ENCODE measurements at regions not wholly inside any gene's neighbourhood (a gene's known extent, or its start where the extent isn't known, plus 50 kb on each side); places are given as distances from the start of the nearest gene placed in this dataset.
A peak's percentile ranks its signal among the peaks of the same experiment; 100 is the strongest.
"Not testable (repeated sequence)": the region's sequence is repeated elsewhere in the genome, so short reads cannot be mapped to it uniquely, and the experiment has no call there.

DNA sequence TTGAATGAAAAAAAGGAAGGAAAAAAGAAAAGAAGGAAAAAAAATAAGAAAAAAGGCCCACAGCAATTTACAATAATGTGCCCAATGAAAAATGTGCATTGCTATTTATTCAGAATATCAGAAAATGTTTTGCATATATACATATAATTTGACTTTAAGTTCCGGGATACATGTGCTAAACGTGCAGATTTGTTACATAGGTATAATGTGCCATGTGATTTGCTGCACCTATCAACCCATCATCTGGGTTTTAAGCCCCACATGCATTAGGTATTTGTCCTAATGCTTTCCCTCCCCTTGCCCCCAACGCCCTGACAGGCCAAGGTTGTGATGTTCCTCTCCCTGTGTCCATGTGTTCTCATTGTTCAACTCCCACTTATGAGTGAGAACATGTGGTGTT lies 738.0 kb upstream of the CDH6 start:
- not testable (repeated sequence) for DNase-seq

- DNase-seq: no peak
Measured at GRCh38 chr5:30453168-30453567, 740.3 kb upstream of the CDH6 start.

DNA sequence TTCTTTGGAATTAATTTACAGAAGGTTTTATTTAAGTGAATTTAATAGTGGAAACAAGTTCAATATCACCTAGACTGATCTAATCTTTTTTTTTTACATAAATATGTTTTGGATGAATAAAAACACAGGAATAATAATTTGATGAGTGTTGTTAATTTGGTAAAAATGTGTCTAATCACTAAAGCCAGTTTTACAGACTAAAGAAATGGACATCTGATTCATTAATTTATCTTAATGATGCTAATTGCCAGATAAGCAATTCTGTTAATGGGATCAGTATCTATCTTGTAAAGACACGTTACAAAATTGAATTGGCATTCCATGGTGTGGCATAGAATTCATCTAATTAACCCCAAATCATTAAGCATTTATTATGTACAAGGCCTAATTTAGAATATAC lies 743.3 kb upstream of the CDH6 start:
- no peak for DNase-seq

DNA sequence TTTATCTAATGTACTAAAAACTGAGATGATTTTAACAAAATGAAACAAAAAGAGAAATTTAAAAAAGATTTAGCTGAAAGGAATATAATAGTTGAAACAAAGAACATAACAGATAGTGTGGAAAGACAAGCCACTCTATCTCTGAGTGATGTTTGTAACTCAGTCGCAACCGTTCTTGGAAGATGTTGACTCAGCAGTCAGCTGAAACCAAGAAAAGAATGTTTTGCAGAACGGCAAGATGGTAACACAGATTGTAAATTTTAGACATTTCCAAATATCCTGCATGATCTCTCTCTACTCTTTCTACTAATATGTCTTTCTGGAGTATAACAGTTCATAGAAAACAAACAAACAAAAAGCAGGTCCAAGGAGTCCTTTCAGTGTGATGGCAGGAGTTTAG lies 746.1 kb upstream of the CDH6 start:
- DNase-seq: no peak

DNA sequence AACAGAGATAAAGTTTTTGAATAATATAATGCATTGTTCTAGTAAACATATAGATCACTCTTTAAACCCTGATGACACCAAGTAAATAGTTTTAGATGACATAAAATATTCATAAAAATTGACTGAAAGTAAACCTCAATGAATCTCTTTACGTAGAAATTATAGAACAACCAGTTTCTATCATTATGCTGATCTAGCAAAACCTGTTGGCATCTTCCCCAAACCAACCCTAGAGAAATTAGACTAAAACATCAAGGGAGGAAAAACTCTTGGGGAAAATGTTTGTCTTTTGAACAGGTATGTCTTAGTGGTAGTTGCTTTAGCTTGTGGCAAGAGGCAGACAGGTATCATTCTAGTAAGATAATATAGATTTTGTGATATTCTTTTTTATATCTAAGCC lies 747.0 kb upstream of the CDH6 start:
- no peak for DNase-seq

GRCh38 chr5:30438785-30439184 lies 754.7 kb upstream of the CDH6 start:
- DNase-seq: no peak

- DNase-seq: no peak
Measured at GRCh38 chr5:30436691-30437090, 756.8 kb upstream of the CDH6 start.

DNA sequence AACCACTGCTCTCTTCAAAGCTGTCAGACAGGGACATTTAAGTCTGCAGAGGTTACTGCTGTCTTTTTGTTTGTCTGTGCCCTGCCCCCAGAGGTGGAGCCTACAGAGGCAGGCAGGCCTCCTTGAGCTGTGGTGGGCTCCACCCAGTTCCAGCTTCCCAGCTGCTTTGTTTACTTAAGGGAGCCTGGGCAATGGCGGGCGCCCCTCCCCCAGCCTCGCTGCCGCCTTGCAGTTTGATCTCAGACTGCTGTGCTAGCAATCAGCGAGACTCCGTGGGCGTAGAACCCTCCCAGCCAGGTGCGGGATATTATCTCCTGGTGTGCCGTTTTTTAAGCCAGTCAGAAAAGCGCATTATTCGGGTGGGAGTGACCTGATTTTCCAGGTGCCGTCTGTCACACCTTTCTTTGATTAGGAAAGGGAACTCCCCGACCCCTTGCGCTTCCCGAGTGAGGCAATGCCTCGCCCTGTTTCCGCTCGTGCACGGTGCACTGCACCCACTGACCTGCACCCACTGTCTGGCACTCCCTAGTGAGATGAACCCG lies 764.5 kb upstream of the CDH6 start:
- peak; percentile 25 for DNase-seq

- no peak for DNase-seq
Measured at GRCh38 chr5:30414078-30414477, 779.4 kb upstream of the CDH6 start.

- no peak for DNase-seq
Measured at GRCh38 chr5:30413540-30413939, 779.9 kb upstream of the CDH6 start.

GRCh38 chr5:30405821-30406220 lies 787.7 kb upstream of the CDH6 start:
- no peak for DNase-seq

GRCh38 chr5:30401479-30402058 lies 791.9 kb upstream of the CDH6 start:
- DNase-seq: no peak

- DNase-seq: no peak
Measured at GRCh38 chr5:30398423-30398822, 795.1 kb upstream of the CDH6 start.

- peak; percentile 62 for DNase-seq
Measured at GRCh38 chr5:30392897-30393296, 800.6 kb upstream of the CDH6 start.

DNA sequence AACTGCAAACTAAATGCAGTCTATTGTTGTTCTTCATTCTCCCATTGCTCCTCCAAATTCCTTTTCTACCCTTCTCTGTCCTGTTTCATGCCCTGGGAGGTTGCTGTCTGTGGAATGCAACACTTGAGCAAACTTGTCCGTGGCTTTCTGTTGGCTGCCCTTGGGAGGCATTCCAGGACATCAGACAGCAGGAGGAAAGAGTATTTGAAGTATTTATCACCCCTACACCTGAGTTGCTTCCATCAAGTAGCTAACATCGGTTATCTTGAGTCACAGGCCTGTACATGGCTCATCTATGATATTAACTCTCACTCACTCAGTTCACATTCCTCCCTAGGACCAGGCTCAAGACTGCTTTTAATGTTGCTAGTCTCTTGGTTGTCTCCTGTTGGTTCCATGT lies 803.4 kb upstream of the CDH6 start:
- DNase-seq: no peak

GRCh38 chr5:30387974-30388632 lies 805.4 kb upstream of the CDH6 start:
- DNase-seq: no peak

DNA sequence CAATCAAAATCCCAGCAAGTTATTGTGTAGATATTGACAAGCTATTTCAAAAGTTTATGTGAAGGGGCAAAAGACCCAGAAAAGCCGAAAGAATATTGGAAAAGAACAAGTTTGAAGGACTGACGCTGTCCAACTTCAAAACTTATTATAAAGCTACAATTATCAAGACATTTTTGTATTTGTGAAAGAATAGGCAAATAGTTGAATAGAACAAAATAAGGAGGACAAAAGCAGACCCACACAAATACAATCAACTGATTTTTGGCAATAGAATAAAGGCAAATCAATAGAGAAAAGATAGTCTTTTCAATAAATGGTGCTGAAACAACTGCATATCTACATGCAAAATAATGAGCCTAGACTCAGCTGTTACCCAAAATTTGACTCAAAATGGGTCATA lies 807.7 kb upstream of the CDH6 start:
- no peak for DNase-seq

DNA sequence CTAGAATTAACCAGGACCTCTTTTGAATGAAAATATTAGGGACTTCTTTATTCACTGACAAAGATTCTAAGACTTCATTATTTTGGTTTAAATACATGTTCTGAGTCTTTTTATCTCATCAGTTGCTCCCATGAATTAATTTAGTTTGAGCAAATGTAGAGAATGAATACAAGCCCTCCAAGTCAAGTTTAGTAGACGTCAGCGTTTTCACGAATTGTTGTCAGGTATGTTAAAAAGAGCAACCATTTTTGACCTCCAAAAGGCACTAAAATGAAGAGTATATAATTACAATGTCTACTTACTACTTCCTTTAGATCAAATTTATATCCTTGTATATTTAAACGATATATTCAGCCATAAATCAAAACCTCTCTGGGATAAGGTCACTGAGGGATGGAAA lies 809.3 kb upstream of the CDH6 start:
- DNase-seq: no peak

GRCh38 chr5:30380228-30380627 lies 813.3 kb upstream of the CDH6 start:
- no peak for DNase-seq

DNA sequence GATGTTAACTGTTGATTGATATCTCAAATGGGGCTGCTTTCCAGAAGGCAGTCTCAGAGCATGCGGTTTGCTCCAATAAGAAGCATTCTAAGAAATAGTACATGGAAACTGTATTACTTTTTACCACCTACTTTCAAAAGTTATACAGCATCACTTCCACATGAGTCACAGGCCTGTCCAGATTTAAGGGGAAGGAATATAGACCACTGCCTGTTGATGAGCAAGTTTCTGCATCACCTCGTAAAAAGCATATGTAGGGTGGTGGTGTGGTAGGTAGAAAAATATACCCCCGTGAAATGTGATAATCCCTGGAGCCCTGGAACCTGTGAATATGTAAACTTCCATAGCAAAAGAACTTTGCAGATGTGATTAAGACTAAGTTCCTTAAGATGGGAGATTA lies 816.6 kb upstream of the CDH6 start:
- DNase-seq: no peak

GRCh38 chr5:30368064-30368463 lies 825.4 kb upstream of the CDH6 start:
- no peak for DNase-seq

- not testable (repeated sequence) for DNase-seq
Measured at GRCh38 chr5:30365031-30365430, 828.5 kb upstream of the CDH6 start.

DNA sequence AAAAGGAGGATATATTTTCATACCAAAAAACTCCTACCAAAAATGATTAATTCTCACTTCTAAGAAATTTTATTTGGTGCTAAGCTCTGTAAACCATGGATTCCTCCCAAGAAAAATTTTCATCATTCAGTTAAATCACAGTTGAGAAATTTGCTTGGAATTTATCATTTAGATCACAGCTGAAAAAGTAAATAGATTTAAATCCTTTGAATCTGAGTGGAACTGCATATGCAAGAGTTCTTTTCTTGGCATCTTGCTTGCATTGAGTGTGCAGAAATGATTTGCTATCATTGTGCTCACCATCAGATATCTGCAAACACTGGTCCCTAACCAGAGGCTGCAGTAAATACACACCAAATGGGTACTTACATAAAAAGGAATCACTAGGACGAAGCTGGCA lies 836.1 kb upstream of the CDH6 start:
- no peak for DNase-seq

- no peak for DNase-seq
Measured at GRCh38 chr5:30355675-30356074, 837.8 kb upstream of the CDH6 start.

DNA sequence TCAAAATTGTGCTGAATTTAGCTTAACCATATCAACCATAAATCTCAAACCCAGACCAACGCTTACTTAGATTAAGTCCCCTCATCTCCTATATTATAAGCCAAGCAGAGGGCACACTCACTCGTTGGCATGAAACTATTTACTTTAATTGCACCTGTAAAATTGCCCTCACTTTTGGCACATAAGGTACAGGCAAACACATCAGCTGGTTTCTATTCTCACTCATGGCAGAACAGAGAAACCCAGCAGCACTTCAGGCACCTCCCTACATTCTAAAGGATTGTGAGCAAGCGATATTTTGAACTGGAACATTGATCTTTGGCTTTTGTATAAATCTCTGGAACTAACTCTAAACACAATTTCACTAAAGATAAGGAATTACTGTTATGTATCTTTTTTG lies 845.6 kb upstream of the CDH6 start:
- DNase-seq: no peak
